HG02870 (cell line): ENCODE measurements at regions not wholly inside any gene's neighbourhood (a gene's known extent, or its start where the extent isn't known, plus 50 kb on each side); places are given as distances from the start of the nearest gene placed in this dataset.

Experiments used
- ATAC-seq: cut with Tn5 transposase; IDR thresholded peaks from one replicate; pipeline ENCODE4 v1.9.1; 2021; ENCODE audit warnings: mild to moderate bottlenecking, moderate library complexity; ENCODE audit not compliant: unreplicated experiment

GRCh38 chr16:62907562-62907961, 871.3 kb upstream of the CDH8 start:
- ATAC-seq = no peak

GRCh38 chr16:62903961-62904502, 867.8 kb upstream of the CDH8 start:
- ATAC-seq = no peak

GRCh38 chr16:62899737-62900136, 863.5 kb upstream of the CDH8 start:
- ATAC-seq = no peak

GRCh38 chr16:62889097-62889496, 852.9 kb upstream of the CDH8 start:
- ATAC-seq = no peak

GRCh38 chr16:62883509-62883908, 847.3 kb upstream of the CDH8 start:
- ATAC-seq = no peak

GRCh38 chr16:62882552-62883221, 846.4 kb upstream of the CDH8 start:
- no peak for ATAC-seq

- no peak for ATAC-seq
These were observed 839.9 kb upstream of the CDH8 start for GRCh38 chr16:62876133-62876532.

DNA sequence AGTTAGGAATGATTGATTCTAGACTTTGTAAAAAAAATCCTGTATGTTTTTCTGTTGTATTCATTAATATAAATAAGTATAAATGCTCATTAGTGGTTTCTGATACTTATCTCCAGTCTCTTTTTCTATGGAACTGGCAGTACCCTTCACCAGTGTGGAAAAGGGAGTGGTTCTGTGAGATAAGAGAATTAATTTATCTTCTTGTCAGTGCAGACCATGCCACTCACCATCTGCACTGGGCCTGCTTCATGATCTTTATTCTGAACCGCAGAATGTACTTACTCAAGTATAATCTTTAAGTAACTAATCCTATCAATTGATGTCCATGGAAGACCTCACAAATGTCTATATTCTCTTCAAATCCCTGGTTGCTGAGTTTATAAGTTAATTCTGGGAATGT, 836.1 kb upstream of the CDH8 start:
- ATAC-seq = no peak

DNA sequence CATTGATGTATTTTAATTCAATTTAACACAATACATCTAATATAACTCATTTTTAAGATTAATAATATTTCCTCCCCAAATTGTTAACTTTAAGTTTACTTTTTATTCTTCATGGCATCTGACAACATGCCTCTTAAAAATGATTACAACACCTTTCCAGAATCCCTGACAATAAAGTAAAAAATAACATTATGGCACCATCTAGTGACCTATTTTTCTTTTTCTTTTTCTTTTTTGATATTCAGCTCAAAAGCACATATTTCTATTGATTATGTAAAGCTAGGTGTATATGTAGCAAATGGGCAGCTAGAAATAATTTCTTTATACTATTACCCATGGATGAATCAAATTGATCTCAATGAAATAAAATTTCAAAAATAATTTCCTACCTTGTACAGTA, 834.3 kb upstream of the CDH8 start:
- no peak for ATAC-seq

GRCh38 chr16:62869837-62870236, 833.6 kb upstream of the CDH8 start:
- peak; percentile 82 for ATAC-seq

GRCh38 chr16:62863139-62863538, 826.9 kb upstream of the CDH8 start:
- no peak for ATAC-seq

DNA sequence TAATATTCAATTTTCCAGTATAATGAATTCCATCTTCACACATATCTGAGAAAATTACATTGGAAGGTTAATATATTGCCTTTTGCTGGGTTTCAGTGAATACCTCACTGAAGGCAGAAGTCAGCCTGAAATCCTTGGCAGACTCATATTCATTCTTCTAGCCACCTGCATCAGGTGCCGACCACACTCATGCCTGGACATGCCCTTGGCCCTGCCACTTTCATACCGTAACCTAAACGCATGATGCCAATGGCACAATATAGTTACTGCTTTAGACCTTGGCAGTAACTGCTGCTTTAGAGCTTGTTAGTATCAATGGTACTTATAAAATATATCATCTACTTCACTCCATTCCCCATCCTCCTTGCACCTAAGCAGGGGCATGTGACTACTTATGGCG, 817.6 kb upstream of the CDH8 start:
- no peak for ATAC-seq

- no peak for ATAC-seq
These were observed 810.3 kb upstream of the CDH8 start for GRCh38 chr16:62846399-62847057.

GRCh38 chr16:62832214-62832613, 796.0 kb upstream of the CDH8 start:
- no peak for ATAC-seq

GRCh38 chr16:62831235-62831850, 795.1 kb upstream of the CDH8 start:
- no peak for ATAC-seq

DNA sequence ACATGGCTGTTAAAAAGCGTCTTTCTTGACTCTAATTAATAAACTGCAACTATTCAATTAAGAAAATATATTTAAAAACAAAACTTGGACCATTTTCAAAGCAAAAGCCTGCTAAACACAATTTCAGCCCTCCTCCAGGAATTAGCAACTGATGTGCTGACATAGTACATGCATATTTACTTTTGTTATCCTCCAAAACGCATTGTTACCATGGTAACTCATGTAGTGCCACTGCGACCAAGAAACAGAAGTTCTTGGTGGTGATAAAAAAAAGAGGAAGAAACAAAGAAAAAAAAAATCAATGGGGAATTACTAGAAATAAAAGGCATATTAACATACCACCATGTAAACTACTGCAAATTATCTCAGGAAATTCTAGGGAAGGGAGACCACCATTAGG, 793.4 kb upstream of the CDH8 start:
- no peak for ATAC-seq

DNA sequence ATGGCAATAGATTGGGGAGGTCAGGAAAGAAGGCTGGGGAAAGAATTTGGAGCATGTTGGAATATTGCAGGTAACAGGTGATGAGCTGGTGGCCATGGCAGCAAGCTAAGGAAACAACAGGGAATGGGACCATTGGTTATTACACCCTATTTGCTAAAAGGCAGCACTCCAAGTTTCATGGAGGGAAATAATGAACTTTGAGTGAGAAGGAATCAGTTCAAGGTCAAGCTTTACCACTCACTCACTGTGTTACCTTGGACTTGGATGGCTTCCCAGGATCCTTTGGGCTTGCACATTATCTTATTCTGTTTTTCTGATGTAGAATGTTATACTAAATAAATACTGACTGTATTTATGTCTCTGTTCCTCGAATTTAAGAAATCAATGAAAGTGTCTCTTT, 792.8 kb upstream of the CDH8 start:
- no peak for ATAC-seq

GRCh38 chr16:62821824-62822223, 785.6 kb upstream of the CDH8 start:
- ATAC-seq = no peak

DNA sequence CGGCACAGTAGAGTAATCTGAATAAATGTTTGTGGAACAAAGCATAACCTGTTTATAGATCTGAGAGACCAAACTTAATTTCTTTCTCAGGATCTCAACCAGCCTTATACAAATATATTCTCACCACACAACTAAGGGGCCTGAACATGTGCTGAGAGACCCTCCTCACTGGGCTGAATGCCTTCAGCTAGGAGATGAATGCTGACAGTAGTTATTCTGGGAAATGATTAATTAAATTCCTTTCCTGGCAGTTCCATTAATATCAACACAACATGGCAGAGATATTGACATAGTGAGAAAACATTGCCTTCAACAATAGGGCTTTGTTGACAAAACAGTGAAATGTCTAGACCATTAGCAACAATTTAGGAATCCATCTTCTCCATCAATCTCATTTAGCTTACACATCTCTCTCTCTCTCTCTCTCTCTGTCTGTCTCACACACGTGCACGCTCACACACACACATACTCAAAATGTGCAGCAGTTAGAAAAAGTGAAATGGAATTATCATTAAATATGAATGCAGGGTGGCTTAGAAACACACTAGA, 780.8 kb upstream of the CDH8 start:
- no peak for ATAC-seq

- ATAC-seq = no peak
These were observed 778.7 kb upstream of the CDH8 start for GRCh38 chr16:62814891-62815290.

DNA sequence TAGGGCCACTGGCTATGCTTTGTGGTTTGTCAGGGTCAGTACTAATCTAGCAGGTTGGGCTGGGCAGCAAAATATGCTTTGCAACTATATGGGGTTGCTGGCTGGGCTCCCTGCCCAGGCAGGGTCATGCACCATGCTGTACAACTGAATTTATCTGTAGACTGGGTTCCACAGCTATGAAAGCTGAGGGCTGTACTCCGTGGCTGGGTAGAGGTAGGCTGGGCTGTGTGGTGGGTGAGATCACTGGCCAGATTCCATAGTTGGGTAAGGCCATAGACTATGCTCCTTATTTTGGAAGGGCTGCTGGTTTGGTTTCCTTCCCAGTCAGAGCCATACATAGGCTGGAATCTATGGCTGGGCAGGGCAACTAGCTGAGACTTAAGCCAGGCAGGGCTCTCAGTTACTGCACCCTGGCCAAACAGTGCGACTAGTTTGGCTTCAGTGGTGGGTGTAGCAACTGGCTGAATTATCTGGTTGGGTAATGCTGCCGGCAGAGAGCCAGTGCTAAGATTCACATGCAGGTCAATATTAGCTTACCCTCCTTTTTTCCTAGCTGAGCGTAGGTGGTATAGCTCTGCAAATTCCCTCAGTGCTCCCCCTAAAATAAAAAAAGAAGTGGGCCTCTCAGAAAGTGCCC, 769.1 kb upstream of the CDH8 start:
- ATAC-seq = no peak
